Glutamatergic neuron (in vitro differentiated cells): ENCODE measurements at regions not wholly inside any gene's neighbourhood (a gene's known extent, or its start where the extent isn't known, plus 50 kb on each side); places are given as distances from the start of the nearest gene placed in this dataset.

Experiments used
- DNase-seq: peaks from one replicate; pipeline ENCODE4 v3.0.0; 2022
- H3K27ac Mint-ChIP-seq: one replicate; pipeline ENCODE4 v1.8.0; 2020; ENCODE audit warnings: mild to moderate bottlenecking, mixed read lengths, inconsistent platforms; ENCODE audit not compliant: unreplicated experiment
- H3K27me3 Mint-ChIP-seq: one replicate; pipeline ENCODE4 v1.8.0; 2020; ENCODE audit warnings: mild to moderate bottlenecking, moderate library complexity, mixed read lengths, inconsistent platforms; ENCODE audit not compliant: unreplicated experiment
- H3K36me3 Mint-ChIP-seq: one replicate; pipeline ENCODE4 v1.8.0; 2020; ENCODE audit warnings: mild to moderate bottlenecking, mixed read lengths, inconsistent platforms; ENCODE audit not compliant: unreplicated experiment
- H3K4me1 Mint-ChIP-seq: one replicate; pipeline ENCODE4 v1.8.0; 2020; ENCODE audit warnings: mild to moderate bottlenecking, low read depth, mixed read lengths, inconsistent platforms; ENCODE audit not compliant: unreplicated experiment
- H3K4me3 Mint-ChIP-seq: one replicate; pipeline ENCODE4 v1.8.0; 2020; ENCODE audit warnings: mild to moderate bottlenecking, mixed read lengths, inconsistent platforms; ENCODE audit not compliant: unreplicated experiment
- H3K9me3 Mint-ChIP-seq: one replicate; pipeline ENCODE4 v1.8.0; 2020; ENCODE audit warnings: mild to moderate bottlenecking, moderate library complexity, mixed read lengths, inconsistent platforms; ENCODE audit not compliant: unreplicated experiment
- TF ChIP-seq, protein P1 (sequence below): fragments of 200-600 bp; sonication (generic); IDR thresholded peaks from one replicate; pipeline ENCODE4 v1.5.0; 2021; ENCODE audit not compliant: partially characterized antibody, unreplicated experiment

DNA sequence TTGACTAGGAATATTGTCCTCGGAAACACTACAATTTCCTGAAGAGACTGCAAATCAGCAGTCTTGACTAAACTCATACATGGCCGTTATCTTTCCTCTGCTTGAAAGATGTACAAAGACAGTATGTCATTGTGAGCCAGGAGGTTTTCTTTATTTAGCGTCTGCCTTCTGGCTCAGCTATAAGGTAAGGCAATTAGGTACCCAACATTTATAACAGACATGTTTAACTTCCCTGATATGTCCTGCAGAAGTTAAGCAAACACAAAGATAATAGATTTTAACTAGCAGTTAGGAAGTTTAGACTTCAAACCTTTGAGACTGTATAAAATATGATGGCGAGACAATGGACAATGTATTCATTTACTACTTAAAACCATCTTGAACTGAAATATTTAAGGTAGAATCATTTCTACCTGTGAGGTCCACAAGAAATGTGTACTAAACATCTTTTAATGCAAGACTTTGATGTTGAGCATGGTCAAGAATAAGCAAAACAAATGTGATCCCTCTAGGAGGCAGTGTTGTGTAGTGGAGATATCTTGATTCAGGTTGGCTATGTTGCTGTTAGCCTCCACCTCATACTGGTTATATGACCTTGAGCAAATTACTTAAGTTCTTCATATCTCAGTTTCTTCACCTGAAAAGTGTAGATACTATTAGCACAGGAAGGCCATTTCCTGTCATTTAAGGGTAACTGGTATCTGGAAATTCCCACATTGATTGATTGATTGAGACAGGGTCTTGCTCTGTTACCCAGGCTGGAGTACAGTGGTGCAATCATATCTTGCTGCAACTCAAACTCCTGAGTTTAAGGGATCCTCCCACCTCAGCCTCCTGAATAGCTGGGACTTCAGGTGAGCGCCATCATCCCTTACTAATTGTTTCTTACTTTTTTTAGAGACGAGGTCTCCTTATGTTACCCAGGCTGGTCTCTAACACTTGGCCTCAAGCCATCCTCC is 96.3 kb upstream of the EEA1 start:
- Mint-ChIP-seq H3K9me3 (peaks cover 1% of the 10 kb centered on the region), H3K27me3 (no peaks in the 10 kb centered on the region), H3K4me1 (peaks cover 8% of the 10 kb centered on the region), H3K4me3 (no peak overlapping the region), H3K36me3 (no peaks in the 10 kb centered on the region), H3K27ac (no peak overlapping the region)
- TF ChIP-seq, protein P1, sequence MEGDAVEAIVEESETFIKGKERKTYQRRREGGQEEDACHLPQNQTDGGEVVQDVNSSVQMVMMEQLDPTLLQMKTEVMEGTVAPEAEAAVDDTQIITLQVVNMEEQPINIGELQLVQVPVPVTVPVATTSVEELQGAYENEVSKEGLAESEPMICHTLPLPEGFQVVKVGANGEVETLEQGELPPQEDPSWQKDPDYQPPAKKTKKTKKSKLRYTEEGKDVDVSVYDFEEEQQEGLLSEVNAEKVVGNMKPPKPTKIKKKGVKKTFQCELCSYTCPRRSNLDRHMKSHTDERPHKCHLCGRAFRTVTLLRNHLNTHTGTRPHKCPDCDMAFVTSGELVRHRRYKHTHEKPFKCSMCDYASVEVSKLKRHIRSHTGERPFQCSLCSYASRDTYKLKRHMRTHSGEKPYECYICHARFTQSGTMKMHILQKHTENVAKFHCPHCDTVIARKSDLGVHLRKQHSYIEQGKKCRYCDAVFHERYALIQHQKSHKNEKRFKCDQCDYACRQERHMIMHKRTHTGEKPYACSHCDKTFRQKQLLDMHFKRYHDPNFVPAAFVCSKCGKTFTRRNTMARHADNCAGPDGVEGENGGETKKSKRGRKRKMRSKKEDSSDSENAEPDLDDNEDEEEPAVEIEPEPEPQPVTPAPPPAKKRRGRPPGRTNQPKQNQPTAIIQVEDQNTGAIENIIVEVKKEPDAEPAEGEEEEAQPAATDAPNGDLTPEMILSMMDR, result peak; percentile 8
- DNase-seq, result no peak

DNA sequence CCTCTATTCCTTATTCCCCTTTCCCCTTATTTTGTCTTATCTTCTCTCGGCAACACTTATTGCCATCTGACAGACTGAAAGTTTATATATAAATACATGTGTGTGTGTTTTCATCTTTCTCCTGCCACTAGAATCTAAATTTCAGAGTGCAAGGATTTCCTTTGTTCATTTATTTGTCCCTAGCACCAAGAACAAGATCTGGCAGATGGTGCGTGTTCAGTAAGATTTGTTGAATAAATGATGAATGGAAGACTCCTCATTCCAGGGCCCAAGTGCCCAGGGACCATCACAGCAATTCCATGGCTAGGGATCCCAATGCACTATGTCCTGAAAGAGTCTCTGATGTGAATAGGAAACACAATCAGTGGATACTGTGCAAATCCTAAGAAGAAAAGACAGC is 97.9 kb upstream of the EEA1 start:
- H3K4me3 Mint-ChIP-seq, result no peak overlapping the region

DNA sequence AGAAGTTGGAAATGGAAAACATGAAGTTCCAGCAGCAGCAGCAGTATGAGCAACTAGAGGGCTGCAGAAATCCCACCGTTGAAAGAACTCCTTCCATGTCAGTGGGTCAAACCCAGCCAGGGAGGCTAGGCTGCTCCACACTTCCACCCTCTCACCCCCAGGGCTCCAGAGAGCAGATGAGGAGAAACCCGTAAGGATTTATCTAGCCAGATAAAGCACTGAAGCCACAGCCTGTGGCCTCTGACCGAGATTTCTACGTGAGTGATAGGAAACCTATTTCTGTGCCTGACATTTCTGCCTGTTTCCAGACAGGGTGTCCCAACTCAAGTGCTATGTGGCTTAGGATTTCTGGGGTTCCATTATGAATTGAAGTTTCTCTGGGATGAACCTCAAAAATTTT is 100.0 kb upstream of the EEA1 start:
- H3K9me3 Mint-ChIP-seq, result peaks cover 1% of the 10 kb centered on the region
- H3K36me3 Mint-ChIP-seq, result no peaks in the 10 kb centered on the region
- DNase-seq, result no peak
- H3K4me1 Mint-ChIP-seq, result peaks cover 8% of the 10 kb centered on the region
- no peaks in the 10 kb centered on the region for H3K27me3 Mint-ChIP-seq
- no peak overlapping the region for H3K27ac Mint-ChIP-seq
- H3K4me3 Mint-ChIP-seq, result no peak overlapping the region
- TF ChIP-seq, protein P1, result no peak

More for the DNA sequence above, 97.9 kb upstream of the EEA1 start:
- Mint-ChIP-seq H3K4me1 (peaks cover 8% of the 10 kb centered on the region), H3K36me3 (no peaks in the 10 kb centered on the region), H3K27me3 (no peaks in the 10 kb centered on the region), H3K27ac (peak overlapping the region; percentile 89), H3K9me3 (peaks cover 1% of the 10 kb centered on the region)
- no peak for DNase-seq
- TF ChIP-seq, protein P1, result no peak

DNA sequence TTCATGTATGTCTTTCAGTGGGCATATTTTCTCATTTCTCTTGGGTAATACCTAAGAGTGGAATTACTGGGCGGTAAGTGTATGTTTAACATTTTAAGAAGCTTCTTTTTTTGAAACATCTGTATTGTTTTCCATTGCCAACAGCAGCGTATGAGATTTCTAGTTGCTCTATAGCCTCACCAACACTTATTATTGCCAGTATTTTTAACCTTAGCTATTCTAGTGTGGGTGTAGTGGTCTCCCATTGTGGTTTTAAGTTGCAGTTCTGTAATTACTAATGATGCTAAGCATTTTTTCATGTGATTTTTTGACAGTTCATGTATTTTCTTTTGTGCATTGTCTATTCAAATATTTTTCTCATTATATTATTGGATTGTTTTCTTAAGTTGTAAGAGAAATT is 101.9 kb upstream of the EEA1 start:
- H3K9me3 Mint-ChIP-seq, result peaks cover 1% of the 10 kb centered on the region
- H3K4me3 Mint-ChIP-seq, result no peak overlapping the region

GRCh38 chr12:93032758-93033157 is 103.7 kb upstream of the EEA1 start:
- no peak overlapping the region for H3K27ac Mint-ChIP-seq
- TF ChIP-seq, protein P1, result no peak
- H3K36me3 Mint-ChIP-seq, result peaks cover 9% of the 10 kb centered on the region
- peaks cover 3% of the 10 kb centered on the region for H3K9me3 Mint-ChIP-seq
- DNase-seq, result no peak
- no peak overlapping the region for H3K4me3 Mint-ChIP-seq
- no peaks in the 10 kb centered on the region for H3K4me1 Mint-ChIP-seq
- H3K27me3 Mint-ChIP-seq, result no peaks in the 10 kb centered on the region

More for the DNA sequence above, 101.9 kb upstream of the EEA1 start:
- DNase-seq, result no peak
- peaks cover 5% of the 10 kb centered on the region for H3K36me3 Mint-ChIP-seq
- no peaks in the 10 kb centered on the region for H3K27me3 Mint-ChIP-seq
- no peak overlapping the region for H3K27ac Mint-ChIP-seq
- peaks cover 8% of the 10 kb centered on the region for H3K4me1 Mint-ChIP-seq
- TF ChIP-seq, protein P1, result no peak
